ENCODE measurements at regions not wholly inside any gene's neighbourhood (a gene's known extent, or its start where the extent isn't known, plus 50 kb on each side); places are given as distances from the start of the nearest gene placed in this dataset.

DNA sequence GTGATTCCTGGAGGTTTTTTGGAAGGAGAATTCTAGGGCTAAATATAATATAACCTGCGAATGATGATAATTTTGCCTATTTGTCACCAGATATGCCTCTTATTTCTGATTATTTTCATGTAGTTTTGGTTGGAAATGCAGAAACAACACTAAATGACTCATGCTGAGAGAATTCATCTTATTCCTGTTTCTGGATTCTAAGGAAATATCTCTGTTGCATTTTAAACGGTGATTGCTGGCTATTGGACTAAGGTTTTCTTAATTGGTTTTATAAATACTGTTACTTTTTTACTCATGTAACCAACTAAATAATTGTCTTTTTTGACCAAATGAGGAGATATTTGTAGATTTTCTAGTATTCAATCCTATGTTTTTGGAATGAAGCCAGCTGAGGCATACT is 204.9 kb upstream of the NPSR1 start:
- H4K8ac ChIP-seq (ENCODE audit: low read depth in 2 of 2, low read length in 2 of 2) = no peak overlapping the region
- no TSS peak for BruUV-seq (replicated peaks)
- no peak overlapping the region for H2BK120ac ChIP-seq (ENCODE audit: low read depth, low read length)
- H3K9ac ChIP-seq (ENCODE audit: low read depth, low read length) = no peak overlapping the region
- TF ChIP-seq, protein P1, sequence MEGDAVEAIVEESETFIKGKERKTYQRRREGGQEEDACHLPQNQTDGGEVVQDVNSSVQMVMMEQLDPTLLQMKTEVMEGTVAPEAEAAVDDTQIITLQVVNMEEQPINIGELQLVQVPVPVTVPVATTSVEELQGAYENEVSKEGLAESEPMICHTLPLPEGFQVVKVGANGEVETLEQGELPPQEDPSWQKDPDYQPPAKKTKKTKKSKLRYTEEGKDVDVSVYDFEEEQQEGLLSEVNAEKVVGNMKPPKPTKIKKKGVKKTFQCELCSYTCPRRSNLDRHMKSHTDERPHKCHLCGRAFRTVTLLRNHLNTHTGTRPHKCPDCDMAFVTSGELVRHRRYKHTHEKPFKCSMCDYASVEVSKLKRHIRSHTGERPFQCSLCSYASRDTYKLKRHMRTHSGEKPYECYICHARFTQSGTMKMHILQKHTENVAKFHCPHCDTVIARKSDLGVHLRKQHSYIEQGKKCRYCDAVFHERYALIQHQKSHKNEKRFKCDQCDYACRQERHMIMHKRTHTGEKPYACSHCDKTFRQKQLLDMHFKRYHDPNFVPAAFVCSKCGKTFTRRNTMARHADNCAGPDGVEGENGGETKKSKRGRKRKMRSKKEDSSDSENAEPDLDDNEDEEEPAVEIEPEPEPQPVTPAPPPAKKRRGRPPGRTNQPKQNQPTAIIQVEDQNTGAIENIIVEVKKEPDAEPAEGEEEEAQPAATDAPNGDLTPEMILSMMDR (conservative IDR thresholded peaks at IDR 0.05; ENCODE audit: low read depth, low read length) = no peak
- no peak for TF ChIP-seq MAZ (IDR thresholded peaks at IDR 0.05; ENCODE audit: borderline replicate concordance, low read depth, low read length)
- TF ChIP-seq, protein P2, sequence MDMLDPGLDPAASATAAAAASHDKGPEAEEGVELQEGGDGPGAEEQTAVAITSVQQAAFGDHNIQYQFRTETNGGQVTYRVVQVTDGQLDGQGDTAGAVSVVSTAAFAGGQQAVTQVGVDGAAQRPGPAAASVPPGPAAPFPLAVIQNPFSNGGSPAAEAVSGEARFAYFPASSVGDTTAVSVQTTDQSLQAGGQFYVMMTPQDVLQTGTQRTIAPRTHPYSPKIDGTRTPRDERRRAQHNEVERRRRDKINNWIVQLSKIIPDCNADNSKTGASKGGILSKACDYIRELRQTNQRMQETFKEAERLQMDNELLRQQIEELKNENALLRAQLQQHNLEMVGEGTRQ (IDR thresholded peaks at IDR 0.05; ENCODE audit: low read depth, low read length) = no peak
- TF ChIP-seq, protein P3, sequence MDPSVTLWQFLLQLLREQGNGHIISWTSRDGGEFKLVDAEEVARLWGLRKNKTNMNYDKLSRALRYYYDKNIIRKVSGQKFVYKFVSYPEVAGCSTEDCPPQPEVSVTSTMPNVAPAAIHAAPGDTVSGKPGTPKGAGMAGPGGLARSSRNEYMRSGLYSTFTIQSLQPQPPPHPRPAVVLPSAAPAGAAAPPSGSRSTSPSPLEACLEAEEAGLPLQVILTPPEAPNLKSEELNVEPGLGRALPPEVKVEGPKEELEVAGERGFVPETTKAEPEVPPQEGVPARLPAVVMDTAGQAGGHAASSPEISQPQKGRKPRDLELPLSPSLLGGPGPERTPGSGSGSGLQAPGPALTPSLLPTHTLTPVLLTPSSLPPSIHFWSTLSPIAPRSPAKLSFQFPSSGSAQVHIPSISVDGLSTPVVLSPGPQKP (IDR thresholded peaks at IDR 0.05; ENCODE audit: borderline replicate concordance, low read depth, low read length) = no peak
- no peak for TF ChIP-seq NFE2L2 (IDR thresholded peaks at IDR 0.05; ENCODE audit: low read depth, low read length)
- no peaks in the 10 kb centered on the region for H3K36me3 ChIP-seq (ENCODE audit: control insufficient read depth, insufficient read depth, low read length)
- no peak overlapping the region for H4K5ac ChIP-seq (ENCODE audit: low read depth, low read length)
- POLR2A ChIA-PET (ENCODE audit: unreplicated experiment) = no interaction called here
- no peak overlapping the region for H3K4ac ChIP-seq (ENCODE audit: low read depth, low read length)
- H4K91ac ChIP-seq (ENCODE audit: insufficient read depth, low read depth, low read length) = no peak overlapping the region
- no peaks in the 10 kb centered on the region for H4K20me1 ChIP-seq (ENCODE audit: insufficient read depth, low read length)
- WGBS, 2 experiments (ENCODE audit: extremely low coverage in 2 of 2, insufficient read length in 1 of 2) = no CpG with 5 or more reads among the region's 2 CpGs
- in situ Hi-C loops (cut with MboI; ENCODE audit: low sequenced_read_pairs) = no loop called here
- no peak overlapping the region for H3K18ac ChIP-seq (ENCODE audit: low read depth, low read length)
- H3K27me3 ChIP-seq (ENCODE audit: control insufficient read depth, insufficient read depth, low read length) = no peaks in the 10 kb centered on the region
- H3K56ac ChIP-seq (ENCODE audit: extremely low read depth, insufficient read depth, low read length) = no peak overlapping the region
- no peaks in the 10 kb centered on the region for H3K9me3 ChIP-seq (ENCODE audit: control insufficient read depth, insufficient read depth, low read length)
- no peak overlapping the region for H3K23ac ChIP-seq (ENCODE audit: low read depth, low read length)
- no peak overlapping the region for H2AFZ ChIP-seq (replicated peaks; ENCODE audit: low read length, poor library complexity)
- H3K79me1 ChIP-seq (ENCODE audit: low read depth in 1 of 2, low read length in 2 of 2) = no peaks in the 10 kb centered on the region
- H3K4me1 ChIP-seq (ENCODE audit: control insufficient read depth, insufficient read depth, low read length) = no peaks in the 10 kb centered on the region
- CTCF ChIA-PET = no interaction called here
- no peak overlapping the region for H2BK15ac ChIP-seq (ENCODE audit: low read depth, low read length)
- no peak overlapping the region for H3K14ac ChIP-seq (replicated peaks; ENCODE audit: low read depth, low read length)
- no peak overlapping the region for H3K27ac ChIP-seq (ENCODE audit: insufficient read depth, low read length)
- no peak overlapping the region for H2AK5ac ChIP-seq (ENCODE audit: low read depth, low read length)
- no peak overlapping the region for H3K4me2 ChIP-seq (ENCODE audit: low read depth, low read length)
- no peaks in the 10 kb centered on the region for H3K9me1 ChIP-seq (ENCODE audit: insufficient read depth, low read length)
- ATAC-seq (ENCODE audit: low read depth) (no peak), DNase-seq (peak; percentile 1)
- H2BK20ac ChIP-seq (ENCODE audit: low read depth, low read length) = no peak overlapping the region
- H2BK5ac ChIP-seq (ENCODE audit: low read depth, low read length, poor library complexity, severe bottlenecking) = no peak overlapping the region
- H2AK9ac ChIP-seq (replicated peaks; ENCODE audit: low read depth, low read length, poor library complexity) = no peak overlapping the region
- intact Hi-C loops (cut with micrococcal nuclease) = no loop called here
- dilution Hi-C loops (cut with HindIII; ENCODE audit: low sequenced_read_pairs, unreplicated experiment) = no loop called here
- no peak overlapping the region for H3K4me3 ChIP-seq (ENCODE audit: insufficient read depth, low read depth, low read length)

Measured in IMR-90 (cell line).